Smooth muscle cell (in vitro differentiated cells): ENCODE measurements at regions not wholly inside any gene's neighbourhood (a gene's known extent, or its start where the extent isn't known, plus 50 kb on each side); places are given as distances from the start of the nearest gene placed in this dataset.

Source experiments
- DNase-seq: peaks from one replicate; lab custom pipeline; 2025; ENCODE audit not compliant: unreplicated experiment; lab: John Stamatoyannopoulos, UW
- H2AFZ ChIP-seq: fragments of 200-600 bp; sonication (generic); 2 replicates; pipeline ENCODE4 v1.6.0; 2016; ENCODE audit warnings: antibody characterized with exemption, low read depth, mild to moderate bottlenecking
- H3F3A ChIP-seq: fragments of 200-600 bp; sonication (generic); 2 replicates; pipeline ENCODE4 v1.6.0; 2017; ENCODE audit warnings: antibody characterized with exemption, low read depth
- H3K27ac ChIP-seq: fragments of 200-600 bp; sonication (generic); 2 replicates; pipeline ENCODE4 v1.5.1; 2016; ENCODE audit warnings: low read depth, mild to moderate bottlenecking
- H3K27me3 ChIP-seq: fragments of 200-600 bp; sonication (generic); 2 replicates; pipeline ENCODE4 v1.6.1; 2016; ENCODE audit warnings: low read depth, mild to moderate bottlenecking
- H3K36me3 ChIP-seq: fragments of 200-600 bp; sonication (generic); 2 replicates; pipeline ENCODE4 v1.5.1; 2016; ENCODE audit warnings: low read depth
- H3K4me1 ChIP-seq: fragments of 200-600 bp; sonication (generic); 2 replicates; pipeline ENCODE4 v1.5.1; 2016; ENCODE audit warnings: low read depth
- H3K4me2 ChIP-seq: fragments of 200-600 bp; sonication (generic); 2 replicates; pipeline ENCODE4 v1.6.0; 2016; ENCODE audit warnings: mild to moderate bottlenecking
- H3K4me3 ChIP-seq: fragments of 200-600 bp; sonication (generic); 2 replicates; pipeline ENCODE4 v1.5.1; 2016; ENCODE audit warnings: mild to moderate bottlenecking
- H3K79me2 ChIP-seq: fragments of 200-600 bp; sonication (generic); 2 replicates; pipeline ENCODE4 v1.6.0; 2016; ENCODE audit warnings: low read depth, mild to moderate bottlenecking
- H3K9ac ChIP-seq: fragments of 200-600 bp; sonication (generic); 2 replicates; pipeline ENCODE4 v1.6.0; 2016; ENCODE audit warnings: low read depth
- H3K9me3 ChIP-seq: fragments of 200-600 bp; sonication (generic); replicated peaks from 2 replicates; pipeline ENCODE4 v1.5.1; 2016; ENCODE audit warnings: low read depth
- H4K20me1 ChIP-seq: fragments of 200-600 bp; sonication (generic); 2 replicates; pipeline ENCODE4 v1.6.0; 2016; ENCODE audit warnings: low read depth
- CTCF ChIP-seq: fragments of 200-600 bp; sonication (generic); IDR thresholded peaks from 2 replicates; pipeline ENCODE4 v1.5.1; 2017; ENCODE audit warnings: borderline replicate concordance, mild to moderate bottlenecking, antibody characterized with exemption; ENCODE audit not compliant: insufficient read depth, poor library complexity, severe bottlenecking
- WGBS: methylation state at CpG from one replicate; pipeline ENCODE4 v1.1.7; 2016; ENCODE audit warnings: low lambda C conversion rate; 5-methylcytosine and 5-hydroxymethylcytosine counted together

GRCh38 chr21:26686705-26687104 lies 113.6 kb upstream of the CYYR1 start:
- H4K20me1 ChIP-seq, result no peaks in the 10 kb centered on the region
- DNase-seq, result no peak
- H3K79me2 ChIP-seq, result no peaks in the 10 kb centered on the region
- no peak overlapping the region for H3K4me2 ChIP-seq
- no peak overlapping the region for H3K4me3 ChIP-seq
- H3K9ac ChIP-seq, result no peak overlapping the region
- no peaks in the 10 kb centered on the region for H3K9me3 ChIP-seq
- no peak overlapping the region for H2AFZ ChIP-seq
- no peak for TF ChIP-seq CTCF
- H3K36me3 ChIP-seq, result no peaks in the 10 kb centered on the region
- no peaks in the 10 kb centered on the region for H3F3A ChIP-seq
- H3K27ac ChIP-seq, result no peak overlapping the region
- no peaks in the 10 kb centered on the region for H3K4me1 ChIP-seq
- WGBS, result 87% methylated on average over 6 of the region's 6 CpGs
- no peaks in the 10 kb centered on the region for H3K27me3 ChIP-seq

GRCh38 chr21:26686278-26686677 lies 113.2 kb upstream of the CYYR1 start:
- H3K27me3 ChIP-seq, result no peaks in the 10 kb centered on the region
- no peak overlapping the region for H3K4me2 ChIP-seq
- H2AFZ ChIP-seq, result no peak overlapping the region
- no peak for TF ChIP-seq CTCF
- H3K79me2 ChIP-seq, result no peaks in the 10 kb centered on the region
- no peaks in the 10 kb centered on the region for H3K36me3 ChIP-seq
- H3F3A ChIP-seq, result no peaks in the 10 kb centered on the region
- WGBS, result 57% methylated on average over 3 of the region's 3 CpGs
- H3K9me3 ChIP-seq, result no peaks in the 10 kb centered on the region
- DNase-seq, result no peak
- no peak overlapping the region for H3K9ac ChIP-seq
- H3K4me1 ChIP-seq, result no peaks in the 10 kb centered on the region
- H3K4me3 ChIP-seq, result no peak overlapping the region
- no peak overlapping the region for H3K27ac ChIP-seq
- H4K20me1 ChIP-seq, result no peaks in the 10 kb centered on the region

- H3K4me3 ChIP-seq, result no peak overlapping the region
- H3K4me2 ChIP-seq, result no peak overlapping the region
- no peaks in the 10 kb centered on the region for H3K27me3 ChIP-seq
- H3F3A ChIP-seq, result no peaks in the 10 kb centered on the region
- no peak for TF ChIP-seq CTCF
- no peak overlapping the region for H3K9ac ChIP-seq
- no peak overlapping the region for H2AFZ ChIP-seq
- no peaks in the 10 kb centered on the region for H3K79me2 ChIP-seq
- 42% methylated on average over 4 of the region's 4 CpGs for WGBS
- DNase-seq, result no peak
- no peaks in the 10 kb centered on the region for H4K20me1 ChIP-seq
- no peaks in the 10 kb centered on the region for H3K9me3 ChIP-seq
- H3K36me3 ChIP-seq, result no peaks in the 10 kb centered on the region
- no peaks in the 10 kb centered on the region for H3K4me1 ChIP-seq
- no peak overlapping the region for H3K27ac ChIP-seq
Observed at GRCh38 chr21:26684889-26685288, 111.8 kb upstream of the CYYR1 start.

GRCh38 chr21:26683996-26684395 lies 110.9 kb upstream of the CYYR1 start:
- Histone ChIP-seq H4K20me1 (no peaks in the 10 kb centered on the region), H3K4me2 (no peak overlapping the region), H3K27me3 (no peaks in the 10 kb centered on the region), H3K79me2 (no peaks in the 10 kb centered on the region), H3K4me3 (no peak overlapping the region), H3K27ac (no peak overlapping the region), H3K36me3 (no peaks in the 10 kb centered on the region), H3K9ac (no peak overlapping the region), H3F3A (no peaks in the 10 kb centered on the region), H3K4me1 (no peaks in the 10 kb centered on the region), H2AFZ (no peak overlapping the region), H3K9me3 (no peaks in the 10 kb centered on the region)
- no peak for DNase-seq
- TF ChIP-seq CTCF, result no peak
- 93% methylated on average over 2 of the region's 2 CpGs for WGBS
